AG04450 (cell line): ENCODE measurements at regions not wholly inside any gene's neighbourhood (a gene's known extent, or its start where the extent isn't known, plus 50 kb on each side); places are given as distances from the start of the nearest gene placed in this dataset.

Experiments used
- CTCF ChIA-PET: fragments of 300-600, 350-600 bp; formaldehyde crosslinking; extraction: SDS; loops from one replicate; lab custom pipeline; 2022; ENCODE audit warnings: antibody characterized with exemption, inconsistent platforms; lab: Charles Lee
- POLR2A ChIA-PET: fragments of 350-600 bp; formaldehyde crosslinking; extraction: SDS; loops from one replicate; lab custom pipeline; 2021; ENCODE audit warnings: antibody characterized with exemption, inconsistent platforms; lab: Yijun Ruan, JAX
- DNase-seq: peaks from one replicate; pipeline ENCODE4 v3.0.0-alpha.2; 2011; ENCODE audit warnings: low read depth, low spot score
- H3K27ac ChIP-seq: one replicate; pipeline ENCODE4 v1.5.1; 2012; ENCODE audit warnings: low read depth, low read length, control low read depth
- H3K27me3 ChIP-seq: one replicate; pipeline ENCODE4 v1.6.0; 2012; ENCODE audit warnings: low read length; ENCODE audit not compliant: control insufficient read depth, insufficient read depth
- H3K4me3 ChIP-seq: 2 replicates; pipeline ENCODE4 v1.5.1; 2011; ENCODE audit warnings: mild to moderate bottlenecking, low read depth, low read length, control low read depth
- H3K9me3 ChIP-seq: 2 replicates; pipeline ENCODE4 v1.5.1; 2012; ENCODE audit warnings: low read length; ENCODE audit not compliant: control insufficient read depth, insufficient read depth
- TF ChIP-seq, protein P1 (sequence below): IDR thresholded peaks from 2 replicates; pipeline ENCODE4 v1.5.1; 2011; ENCODE audit warnings: low read depth, low read length, control low read depth, inconsistent platforms

DNA sequence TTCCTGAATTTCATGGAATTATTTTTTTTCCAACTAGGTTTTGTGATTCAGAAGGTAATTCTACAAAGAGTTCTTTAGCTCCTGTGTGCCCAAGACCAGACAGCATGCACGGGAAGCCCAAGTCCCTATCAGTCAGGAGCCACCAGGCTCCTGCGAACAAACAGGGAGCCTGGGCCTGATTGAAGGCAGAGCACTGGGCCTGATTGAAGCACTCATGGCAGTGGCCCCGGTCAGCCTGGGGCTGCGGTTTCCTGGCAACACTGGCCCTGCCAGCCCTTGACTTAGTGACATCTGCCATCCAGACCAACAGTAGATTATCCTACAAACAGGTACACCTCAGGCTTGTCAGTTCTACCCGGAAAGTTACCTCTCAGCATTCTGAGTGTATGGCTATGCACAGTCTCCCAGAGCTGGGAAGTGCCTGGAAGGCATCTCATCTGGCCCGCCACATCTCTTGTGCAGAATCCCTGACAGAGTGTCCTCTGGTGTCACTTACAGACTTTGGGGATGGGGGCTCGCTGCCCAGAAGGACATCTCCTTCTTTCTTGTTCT lies 133.8 kb downstream of the VEGFA start:
- H3K4me3 ChIP-seq, result no peak overlapping the region
- TF ChIP-seq, protein P1, sequence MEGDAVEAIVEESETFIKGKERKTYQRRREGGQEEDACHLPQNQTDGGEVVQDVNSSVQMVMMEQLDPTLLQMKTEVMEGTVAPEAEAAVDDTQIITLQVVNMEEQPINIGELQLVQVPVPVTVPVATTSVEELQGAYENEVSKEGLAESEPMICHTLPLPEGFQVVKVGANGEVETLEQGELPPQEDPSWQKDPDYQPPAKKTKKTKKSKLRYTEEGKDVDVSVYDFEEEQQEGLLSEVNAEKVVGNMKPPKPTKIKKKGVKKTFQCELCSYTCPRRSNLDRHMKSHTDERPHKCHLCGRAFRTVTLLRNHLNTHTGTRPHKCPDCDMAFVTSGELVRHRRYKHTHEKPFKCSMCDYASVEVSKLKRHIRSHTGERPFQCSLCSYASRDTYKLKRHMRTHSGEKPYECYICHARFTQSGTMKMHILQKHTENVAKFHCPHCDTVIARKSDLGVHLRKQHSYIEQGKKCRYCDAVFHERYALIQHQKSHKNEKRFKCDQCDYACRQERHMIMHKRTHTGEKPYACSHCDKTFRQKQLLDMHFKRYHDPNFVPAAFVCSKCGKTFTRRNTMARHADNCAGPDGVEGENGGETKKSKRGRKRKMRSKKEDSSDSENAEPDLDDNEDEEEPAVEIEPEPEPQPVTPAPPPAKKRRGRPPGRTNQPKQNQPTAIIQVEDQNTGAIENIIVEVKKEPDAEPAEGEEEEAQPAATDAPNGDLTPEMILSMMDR, result no peak
- no peak for DNase-seq
- H3K9me3 ChIP-seq, result no peaks in the 10 kb centered on the region; the same call in 1 of the 2 replicates
- CTCF ChIA-PET, result interaction anchor here (1.2 to 1.5 kb wide), 4 partner anchors 10 to 171 kb away, joined by 3 read pairs; no protein-coding TSS in a partner anchor
- peaks cover 11% of the 10 kb centered on the region for H3K27me3 ChIP-seq
- no peak overlapping the region for H3K27ac ChIP-seq
- POLR2A ChIA-PET, result no interaction called here

DNA sequence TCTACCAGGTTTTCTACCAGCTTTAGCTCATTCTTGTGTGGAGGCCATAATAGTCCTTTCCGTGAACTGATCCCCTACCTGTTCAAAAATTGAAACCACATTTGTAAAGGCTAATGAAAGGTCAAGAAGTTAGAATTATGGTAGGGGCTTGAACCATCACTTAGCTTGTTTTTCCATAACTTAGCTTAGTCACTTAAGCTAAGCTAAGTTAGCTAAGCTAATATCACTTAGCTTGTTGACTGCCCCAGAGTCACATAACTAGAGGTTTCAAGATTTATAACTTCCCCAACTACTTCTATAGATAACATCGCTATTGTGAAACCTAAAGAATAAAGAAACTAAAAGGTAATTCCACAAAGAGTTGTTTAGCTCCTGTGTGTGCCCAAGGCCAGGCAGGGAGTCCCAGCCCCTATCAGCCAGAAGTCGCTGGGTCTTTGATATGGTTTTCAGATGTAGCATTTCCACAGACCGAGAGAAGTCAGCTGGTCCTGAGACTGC lies 131.8 kb downstream of the VEGFA start:
- CTCF ChIA-PET, result interaction anchor here (1.3 to 1.7 kb wide), 2 partner anchors 46 to 173 kb away, joined by 3 to 6 read pairs; no protein-coding TSS in a partner anchor
- POLR2A ChIA-PET, result no interaction called here
- H3K27ac ChIP-seq, result no peak overlapping the region
- TF ChIP-seq, protein P1, result no peak
- H3K27me3 ChIP-seq, result peaks cover 9% of the 10 kb centered on the region
- peaks cover 3% of the 10 kb centered on the region; the same call in 1 of the 2 replicates for H3K9me3 ChIP-seq
- no peak overlapping the region for H3K4me3 ChIP-seq
- no peak for DNase-seq

DNA sequence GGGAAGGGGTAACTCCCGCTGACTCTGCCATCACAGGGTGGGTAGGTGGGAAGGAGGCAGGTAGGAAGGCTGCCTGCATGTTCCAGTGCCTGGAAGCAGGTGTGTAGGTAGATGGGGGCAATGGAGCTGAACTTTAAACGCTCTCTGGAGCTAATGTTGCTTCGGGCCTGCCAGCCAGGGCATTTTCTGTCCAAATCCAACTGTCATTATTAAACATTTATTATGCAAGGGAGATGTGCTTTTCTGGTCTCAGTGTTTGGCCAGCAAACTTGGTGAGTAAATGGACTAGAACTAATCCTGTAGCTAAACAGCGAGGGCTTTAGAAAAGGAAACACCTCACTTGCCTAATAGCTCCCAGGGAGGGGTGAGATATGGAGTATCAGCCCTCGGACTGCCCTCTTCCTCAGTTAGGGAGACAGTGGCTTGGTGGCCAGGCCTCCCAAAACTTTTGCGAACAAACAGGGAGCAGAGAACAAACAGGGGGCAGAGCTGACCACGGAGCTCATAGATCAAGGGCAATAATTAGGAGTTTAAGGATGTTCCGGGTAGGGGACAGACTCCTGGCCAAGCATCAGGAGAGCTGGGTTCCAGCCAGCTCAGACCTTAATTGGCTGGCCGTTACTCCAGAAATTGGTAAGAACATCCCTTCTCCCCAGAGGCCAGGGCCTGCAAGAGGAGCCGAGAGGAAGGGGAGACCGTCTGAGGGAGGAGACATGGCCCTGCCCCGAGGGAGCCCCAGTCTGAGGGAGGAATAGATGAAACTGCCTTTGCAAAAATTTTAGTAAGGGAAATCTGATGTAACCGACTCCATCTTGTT lies 131.1 kb downstream of the VEGFA start:
- POLR2A ChIA-PET, result no interaction called here

DNA sequence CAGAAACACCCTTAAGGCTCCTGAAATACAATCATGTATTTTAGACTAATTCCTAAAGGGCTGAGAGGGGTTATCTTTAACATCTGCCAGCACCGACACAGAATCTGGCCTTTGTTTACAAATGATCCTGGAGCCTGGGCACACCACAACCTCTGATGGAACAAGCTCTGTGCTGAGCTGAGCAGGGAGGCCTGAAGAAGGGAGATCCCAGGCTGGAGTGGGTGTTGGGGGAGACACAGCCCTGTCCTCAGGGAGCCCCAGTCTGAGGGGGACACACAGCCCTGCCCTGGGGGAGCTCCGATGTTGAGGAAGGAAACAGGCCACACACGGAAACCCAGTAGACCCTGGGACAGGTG lies 130.5 kb downstream of the VEGFA start:
- Histone ChIP-seq H3K9me3 (peaks cover 3% of the 10 kb centered on the region; the same call in 1 of the 2 replicates), H3K27me3 (peaks cover 9% of the 10 kb centered on the region), H3K4me3 (no peak overlapping the region), H3K27ac (no peak overlapping the region)
- TF ChIP-seq, protein P1, result no peak
- no peak for DNase-seq
- ChIA-PET POLR2A (no interaction called here), CTCF (interaction anchor here (1.0 to 1.7 kb wide), 3 partner anchors 45 to 292 kb away, joined by 3 to 6 read pairs (median 3); no protein-coding TSS in a partner anchor)

More for the DNA sequence above, 131.1 kb downstream of the VEGFA start:
- DNase-seq, result no peak
- H3K27me3 ChIP-seq, result peaks cover 9% of the 10 kb centered on the region
- CTCF ChIA-PET, result interaction anchor here (1.0 to 1.7 kb wide), 3 partner anchors 45 to 292 kb away, joined by 3 to 6 read pairs (median 3); no protein-coding TSS in a partner anchor
- peaks cover 3% of the 10 kb centered on the region; the same call in 1 of the 2 replicates for H3K9me3 ChIP-seq
- H3K27ac ChIP-seq, result no peak overlapping the region
- H3K4me3 ChIP-seq, result no peak overlapping the region
- TF ChIP-seq, protein P1, result no peak
